ENCODE measurements at regions not wholly inside any gene's neighbourhood (a gene's known extent, or its start where the extent isn't known, plus 50 kb on each side); places are given as distances from the start of the nearest gene placed in this dataset.

- no peak for TF ChIP-seq CTCF (IDR thresholded peaks at IDR 0.05; ENCODE audit: low read length)
- TF ChIP-seq EZH2 (IDR thresholded peaks at IDR 0.05; ENCODE audit: borderline replicate concordance, low read length), result no peak
Measured at GRCh38 chr12:126384026-126384564, 1318.9 kb downstream of the AACS start.
